ENCODE measurements at regions not wholly inside any gene's neighbourhood (a gene's known extent, or its start where the extent isn't known, plus 50 kb on each side); places are given as distances from the start of the nearest gene placed in this dataset.

- TF ChIP-seq CTCF (conservative IDR thresholded peaks at IDR 0.05; ENCODE audit: low read depth, low read length) = no peak
- no peak for TF ChIP-seq EZH2 (IDR thresholded peaks at IDR 0.05; ENCODE audit: borderline replicate concordance, low read depth, low read length, poor library complexity, severe bottlenecking)
These were observed 301.9 kb downstream of the IL20RB start for GRCh38 chr3:137259701-137260100.

Measured in A673 (cell line).